ENCODE measurements at regions not wholly inside any gene's neighbourhood (a gene's known extent, or its start where the extent isn't known, plus 50 kb on each side); places are given as distances from the start of the nearest gene placed in this dataset.

DNA sequence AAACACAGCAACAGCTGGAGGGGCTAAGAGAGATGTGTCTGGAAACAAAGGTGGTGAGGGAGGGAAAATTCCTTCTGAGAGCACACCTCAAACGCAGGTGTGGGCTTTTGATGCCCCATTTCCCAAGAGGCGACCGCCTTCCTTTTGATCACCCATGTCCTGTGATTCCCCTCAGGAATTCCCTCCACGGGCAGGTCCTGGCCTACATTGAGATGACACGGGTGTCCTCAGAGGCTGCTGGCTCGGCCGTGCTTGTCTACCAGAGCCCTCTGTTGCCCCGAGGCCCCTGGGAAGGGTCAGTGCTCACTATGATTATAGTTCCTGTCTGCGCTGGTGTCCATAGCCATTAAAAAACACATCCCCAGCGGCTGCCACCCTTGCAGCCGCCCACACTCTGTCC lies 242.6 kb downstream of the TFAP2C start:
- DNase-seq: no peak
- no peaks in the 10 kb centered on the region for H3K36me3 ChIP-seq
- no peaks in the 10 kb centered on the region for H3K4me1 ChIP-seq
- H3K27me3 ChIP-seq (ENCODE audit: low read depth): peaks cover 78% of the 10 kb centered on the region
- peaks cover 35% of the 10 kb centered on the region for H3K9me3 ChIP-seq (replicated peaks)
- TF ChIP-seq, protein P1, sequence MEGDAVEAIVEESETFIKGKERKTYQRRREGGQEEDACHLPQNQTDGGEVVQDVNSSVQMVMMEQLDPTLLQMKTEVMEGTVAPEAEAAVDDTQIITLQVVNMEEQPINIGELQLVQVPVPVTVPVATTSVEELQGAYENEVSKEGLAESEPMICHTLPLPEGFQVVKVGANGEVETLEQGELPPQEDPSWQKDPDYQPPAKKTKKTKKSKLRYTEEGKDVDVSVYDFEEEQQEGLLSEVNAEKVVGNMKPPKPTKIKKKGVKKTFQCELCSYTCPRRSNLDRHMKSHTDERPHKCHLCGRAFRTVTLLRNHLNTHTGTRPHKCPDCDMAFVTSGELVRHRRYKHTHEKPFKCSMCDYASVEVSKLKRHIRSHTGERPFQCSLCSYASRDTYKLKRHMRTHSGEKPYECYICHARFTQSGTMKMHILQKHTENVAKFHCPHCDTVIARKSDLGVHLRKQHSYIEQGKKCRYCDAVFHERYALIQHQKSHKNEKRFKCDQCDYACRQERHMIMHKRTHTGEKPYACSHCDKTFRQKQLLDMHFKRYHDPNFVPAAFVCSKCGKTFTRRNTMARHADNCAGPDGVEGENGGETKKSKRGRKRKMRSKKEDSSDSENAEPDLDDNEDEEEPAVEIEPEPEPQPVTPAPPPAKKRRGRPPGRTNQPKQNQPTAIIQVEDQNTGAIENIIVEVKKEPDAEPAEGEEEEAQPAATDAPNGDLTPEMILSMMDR (IDR thresholded peaks at IDR 0.05; ENCODE audit: borderline replicate concordance): no peak
- intact Hi-C loops (cut with micrococcal nuclease): no loop called here
- no peak overlapping the region for H3K4me3 ChIP-seq
- no peak overlapping the region for H3K27ac ChIP-seq (replicated peaks)

DNA sequence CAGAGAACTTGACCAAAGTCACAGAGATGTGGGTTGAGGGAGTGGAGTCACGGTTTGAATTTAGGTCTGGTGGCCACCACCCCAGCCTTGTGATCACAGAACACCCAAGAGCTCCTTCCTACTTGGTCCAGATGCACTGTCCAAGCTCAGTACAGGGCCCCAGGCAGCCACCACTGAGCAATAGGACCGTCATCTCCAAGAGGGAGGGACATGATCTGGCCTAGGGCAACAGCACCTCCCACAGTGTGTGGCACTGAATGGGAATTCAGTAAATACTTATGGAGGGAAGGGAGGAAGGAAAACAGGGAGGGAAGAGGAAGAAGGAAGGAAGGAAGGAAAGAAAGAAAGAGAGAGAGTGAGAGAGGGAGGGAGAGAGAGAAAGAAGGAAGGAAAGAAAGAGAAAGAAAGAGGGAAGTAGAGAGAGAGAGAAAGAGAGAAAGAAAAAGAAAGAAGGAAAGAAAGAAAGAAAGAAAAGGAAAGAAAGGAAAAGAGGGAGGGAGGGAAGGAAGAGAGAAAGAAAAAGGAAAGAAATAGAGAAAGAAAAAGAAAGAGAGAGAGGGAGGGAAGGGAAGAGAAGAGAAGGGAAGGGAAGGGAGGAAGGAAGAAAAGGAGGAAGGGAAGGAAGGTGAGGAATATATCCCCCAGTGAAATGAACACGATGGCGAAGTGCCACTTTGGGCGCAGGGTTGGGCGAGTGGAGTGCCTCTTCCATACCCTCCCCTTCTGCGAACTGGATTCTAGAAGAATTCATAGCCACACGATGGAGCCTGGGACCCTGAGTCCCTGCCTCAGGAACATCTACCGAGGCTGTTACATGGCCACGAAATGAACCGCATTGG lies 243.7 kb downstream of the TFAP2C start:
- peaks cover 27% of the 10 kb centered on the region for H3K9me3 ChIP-seq (replicated peaks)
- intact Hi-C loops (cut with micrococcal nuclease): no loop called here
- H3K4me1 ChIP-seq: no peaks in the 10 kb centered on the region
- DNase-seq: no peak
- no peak overlapping the region for H3K27ac ChIP-seq (replicated peaks)
- no peak overlapping the region for H3K4me3 ChIP-seq
- TF ChIP-seq, protein P1 (IDR thresholded peaks at IDR 0.05; ENCODE audit: borderline replicate concordance): no peak
- peaks cover 71% of the 10 kb centered on the region for H3K27me3 ChIP-seq (ENCODE audit: low read depth)
- no peaks in the 10 kb centered on the region for H3K36me3 ChIP-seq

DNA sequence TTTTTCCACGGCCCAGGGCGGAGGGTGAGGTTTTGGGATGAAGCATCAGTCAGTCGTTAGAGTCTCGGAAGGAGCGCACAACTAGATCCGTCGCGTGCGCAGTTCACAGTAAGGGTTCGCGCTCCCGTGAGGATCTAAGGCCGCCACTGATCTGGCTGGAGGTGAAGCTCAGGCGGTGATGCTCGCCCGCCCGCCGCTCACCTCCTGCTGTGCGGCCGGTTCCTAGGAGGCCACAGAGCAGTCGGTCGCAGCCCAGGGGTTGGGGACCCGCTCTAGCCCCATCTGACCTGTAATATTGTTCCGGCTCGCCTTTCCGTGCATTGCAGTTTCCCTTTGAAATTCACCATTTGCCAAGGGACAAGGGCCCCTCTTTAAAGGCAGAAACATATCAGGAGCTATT lies 244.7 kb downstream of the TFAP2C start:
- H3K27ac ChIP-seq (replicated peaks): no peak overlapping the region
- DNase-seq: no peak
- intact Hi-C loops (cut with micrococcal nuclease): no loop called here
- H3K9me3 ChIP-seq (replicated peaks): peaks cover 17% of the 10 kb centered on the region
- H3K4me1 ChIP-seq: no peaks in the 10 kb centered on the region
- no peaks in the 10 kb centered on the region for H3K36me3 ChIP-seq
- no peak overlapping the region for H3K4me3 ChIP-seq
- TF ChIP-seq, protein P1 (IDR thresholded peaks at IDR 0.05; ENCODE audit: borderline replicate concordance): no peak
- H3K27me3 ChIP-seq (ENCODE audit: low read depth): peaks cover 67% of the 10 kb centered on the region

DNA sequence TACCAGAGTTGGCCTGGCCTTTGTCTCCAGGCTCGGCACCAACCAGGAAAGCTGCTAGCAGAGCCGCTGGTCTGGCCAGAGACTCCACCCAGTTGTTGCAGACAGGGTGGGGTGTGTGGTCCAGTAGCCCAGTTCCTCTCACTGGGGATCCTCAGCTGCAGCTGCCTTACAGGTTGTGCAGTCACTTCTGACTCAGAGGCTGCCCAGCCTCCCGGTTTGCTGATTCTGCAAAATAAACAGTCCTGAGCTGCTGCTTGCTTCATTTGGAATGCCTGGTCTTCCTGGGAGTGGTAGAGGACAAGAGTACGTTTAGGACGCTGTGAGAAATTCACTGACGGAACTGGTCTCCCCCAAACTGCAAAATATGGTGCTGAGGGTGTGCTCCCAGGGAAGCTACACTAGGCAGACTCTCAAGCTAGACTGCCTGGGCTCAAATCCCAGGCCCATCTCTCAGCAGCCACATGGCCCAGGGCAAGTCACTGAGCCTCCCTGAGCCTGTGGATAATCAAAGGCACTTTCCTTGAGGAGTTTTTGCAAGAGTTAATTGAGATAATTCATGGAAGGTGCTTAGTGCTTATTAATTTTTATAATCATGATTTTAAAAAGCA lies 246.1 kb downstream of the TFAP2C start:
- Histone ChIP-seq H3K4me1 (no peaks in the 10 kb centered on the region), H3K4me3 (no peak overlapping the region), H3K27ac (replicated peaks) (no peak overlapping the region), H3K36me3 (no peaks in the 10 kb centered on the region), H3K27me3 (ENCODE audit: low read depth) (peaks cover 56% of the 10 kb centered on the region), H3K9me3 (replicated peaks) (peaks cover 14% of the 10 kb centered on the region)
- no peak for DNase-seq
- TF ChIP-seq, protein P1 (IDR thresholded peaks at IDR 0.05; ENCODE audit: borderline replicate concordance): no peak
- intact Hi-C loops (cut with micrococcal nuclease): no loop called here

DNA sequence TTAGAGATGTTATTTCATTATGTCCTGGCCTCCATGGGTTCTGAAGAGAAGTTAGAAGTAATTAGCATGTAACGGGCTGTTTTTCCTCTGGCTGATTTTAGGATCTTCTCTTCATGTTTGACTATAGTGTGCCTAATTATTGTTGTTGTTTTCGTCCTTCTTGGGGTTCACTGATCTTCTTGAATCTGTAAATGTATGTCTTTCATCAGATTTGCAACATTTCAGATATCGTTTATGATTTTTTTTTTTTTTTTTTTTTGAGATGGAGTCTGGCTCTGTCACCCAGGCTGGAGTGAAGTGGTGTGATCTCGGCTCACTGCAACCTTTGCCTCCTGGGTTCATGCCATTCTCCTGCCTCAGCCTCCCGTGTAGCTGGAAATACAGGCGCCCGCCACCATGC lies 246.7 kb downstream of the TFAP2C start:
- TF ChIP-seq, protein P1 (IDR thresholded peaks at IDR 0.05; ENCODE audit: borderline replicate concordance): no peak
- no peak overlapping the region for H3K27ac ChIP-seq (replicated peaks)
- intact Hi-C loops (cut with micrococcal nuclease): no loop called here

More for the DNA sequence above, 246.7 kb downstream of the TFAP2C start:
- Histone ChIP-seq H3K9me3 (replicated peaks) (peaks cover 14% of the 10 kb centered on the region), H3K27me3 (ENCODE audit: low read depth) (peaks cover 56% of the 10 kb centered on the region), H3K4me1 (no peaks in the 10 kb centered on the region), H3K4me3 (no peak overlapping the region), H3K36me3 (no peaks in the 10 kb centered on the region)
- no peak for DNase-seq
